ENCODE measurements at regions not wholly inside any gene's neighbourhood (a gene's known extent, or its start where the extent isn't known, plus 50 kb on each side); places are given as distances from the start of the nearest gene placed in this dataset.

GRCh38 chr14:55819610-55820304, 239.8 kb downstream of the KTN1 start:
- peaks cover 0 to 6% of the 10 kb centered on the region in 2 donors for H3K9me3 ChIP-seq
- in situ Hi-C loops (cut with MboI; ENCODE audit: low pct_ligation_motif_present in 1 of 4, low pct_unique_long_range_greater_than_20kb in 1 of 4, low sequenced_read_pairs in 3 of 4) (no loop called here), intact Hi-C loops (cut with DNase I; ENCODE audit: low total_unique reads) (no loop called here)
- H3K4me3 ChIP-seq, result no peak overlapping the region
- H3K36me3 ChIP-seq, result no peaks in the 10 kb centered on the region
- TF ChIP-seq POLR2AphosphoS5 (IDR thresholded peaks at IDR 0.05) (no peak), EP300 (IDR thresholded peaks at IDR 0.05; ENCODE audit: low read depth) (no peak), POLR2A (IDR thresholded peaks at IDR 0.05) (no peak)
- TF ChIP-seq, protein P1, sequence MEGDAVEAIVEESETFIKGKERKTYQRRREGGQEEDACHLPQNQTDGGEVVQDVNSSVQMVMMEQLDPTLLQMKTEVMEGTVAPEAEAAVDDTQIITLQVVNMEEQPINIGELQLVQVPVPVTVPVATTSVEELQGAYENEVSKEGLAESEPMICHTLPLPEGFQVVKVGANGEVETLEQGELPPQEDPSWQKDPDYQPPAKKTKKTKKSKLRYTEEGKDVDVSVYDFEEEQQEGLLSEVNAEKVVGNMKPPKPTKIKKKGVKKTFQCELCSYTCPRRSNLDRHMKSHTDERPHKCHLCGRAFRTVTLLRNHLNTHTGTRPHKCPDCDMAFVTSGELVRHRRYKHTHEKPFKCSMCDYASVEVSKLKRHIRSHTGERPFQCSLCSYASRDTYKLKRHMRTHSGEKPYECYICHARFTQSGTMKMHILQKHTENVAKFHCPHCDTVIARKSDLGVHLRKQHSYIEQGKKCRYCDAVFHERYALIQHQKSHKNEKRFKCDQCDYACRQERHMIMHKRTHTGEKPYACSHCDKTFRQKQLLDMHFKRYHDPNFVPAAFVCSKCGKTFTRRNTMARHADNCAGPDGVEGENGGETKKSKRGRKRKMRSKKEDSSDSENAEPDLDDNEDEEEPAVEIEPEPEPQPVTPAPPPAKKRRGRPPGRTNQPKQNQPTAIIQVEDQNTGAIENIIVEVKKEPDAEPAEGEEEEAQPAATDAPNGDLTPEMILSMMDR (IDR thresholded peaks at IDR 0.05), result no peak
- no peak for DNase-seq
- 61 to 63% methylated on average over 2 to 8 of the region's 8 CpGs for WGBS, 2 donors (ENCODE audit: low coverage in 1 of 2)
- no peaks in the 10 kb centered on the region for H3K4me1 ChIP-seq
- H3K27me3 ChIP-seq, result no peaks in the 10 kb centered on the region
- no peak overlapping the region for H3K27ac ChIP-seq

GRCh38 chr14:55822906-55823305, 242.9 kb downstream of the KTN1 start:
- H3K9me3 ChIP-seq, result peaks cover 0 to 6% of the 10 kb centered on the region in 2 donors
- DNase-seq, result no peak

GRCh38 chr14:55832122-55832911, 252.3 kb downstream of the KTN1 start:
- peak overlapping the region; percentile 58 to 74 (median 68) for H3K27ac ChIP-seq
- peaks cover 0 to 12% (median 5%) of the 10 kb centered on the region in 4 donors for H3K4me1 ChIP-seq
- no peaks in the 10 kb centered on the region for H3K36me3 ChIP-seq
- no peaks in the 10 kb centered on the region for H3K27me3 ChIP-seq
- TF ChIP-seq POLR2A (IDR thresholded peaks at IDR 0.05) (peak; percentile 42), POLR2AphosphoS5 (IDR thresholded peaks at IDR 0.05) (peak in 2 of 3 donors; percentile 50 to 67), EP300 (IDR thresholded peaks at IDR 0.05; ENCODE audit: low read depth) (no peak)
- TF ChIP-seq, protein P1 (IDR thresholded peaks at IDR 0.05), result peak in 2 of 5 experiments; percentile 33 to 58
- no peaks in the 10 kb centered on the region for H3K9me3 ChIP-seq
- in situ Hi-C loops (cut with MboI; ENCODE audit: low pct_ligation_motif_present in 1 of 4, low pct_unique_long_range_greater_than_20kb in 1 of 4, low sequenced_read_pairs in 3 of 4), result no loop called here
- WGBS, 2 donors (ENCODE audit: low coverage in 1 of 2), result 57 to 67% methylated on average over 3 of the region's 3 CpGs
- H3K4me3 ChIP-seq, result no peak overlapping the region
- intact Hi-C loops (cut with DNase I; ENCODE audit: low total_unique reads), result no loop called here
- DNase-seq, result peak; percentile 42

More at GRCh38 chr14:55822906-55823305, 242.9 kb downstream of the KTN1 start:
- TF ChIP-seq POLR2AphosphoS5 (IDR thresholded peaks at IDR 0.05) (no peak), EP300 (IDR thresholded peaks at IDR 0.05; ENCODE audit: low read depth) (no peak), POLR2A (IDR thresholded peaks at IDR 0.05) (no peak)
- TF ChIP-seq, protein P1 (IDR thresholded peaks at IDR 0.05), result no peak
- Histone ChIP-seq H3K4me3 (no peak overlapping the region), H3K27me3 (no peaks in the 10 kb centered on the region), H3K4me1 (no peaks in the 10 kb centered on the region), H3K27ac (no peak overlapping the region), H3K36me3 (no peaks in the 10 kb centered on the region)
- 70 to 88% methylated on average over 2 of the region's 2 CpGs for WGBS, 2 donors (ENCODE audit: low coverage in 1 of 2)
- in situ Hi-C loops (cut with MboI; ENCODE audit: low pct_ligation_motif_present in 1 of 4, low pct_unique_long_range_greater_than_20kb in 1 of 4, low sequenced_read_pairs in 3 of 4) (no loop called here), intact Hi-C loops (cut with DNase I; ENCODE audit: low total_unique reads) (no loop called here)

DNA sequence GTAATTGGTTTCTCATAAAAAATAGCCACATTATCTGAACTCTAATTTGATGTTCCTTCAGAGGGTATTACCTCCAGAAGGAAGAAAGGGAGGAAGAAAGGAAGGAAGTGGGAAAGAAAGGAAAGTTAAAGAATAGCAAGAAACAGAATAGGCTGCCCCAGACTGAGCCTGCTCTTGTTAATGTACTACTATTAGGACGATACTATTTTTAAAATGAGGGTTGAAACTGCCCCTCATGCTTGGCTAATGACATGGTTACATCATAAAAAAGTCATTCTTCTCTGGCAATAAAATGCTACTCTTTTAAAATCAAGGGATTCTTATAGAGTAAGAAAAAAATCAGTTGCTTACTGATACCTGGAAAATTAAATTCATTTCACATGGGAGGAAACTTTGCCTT, 253.0 kb downstream of the KTN1 start:
- H3K4me1 ChIP-seq, result peaks cover 0 to 12% (median 5%) of the 10 kb centered on the region in 4 donors
- H3K9me3 ChIP-seq, result no peaks in the 10 kb centered on the region
- 65 to 78% methylated on average over 1 of the region's 1 CpG for WGBS, 2 donors (ENCODE audit: low coverage in 1 of 2)
- DNase-seq, result no peak
- H3K27me3 ChIP-seq, result no peaks in the 10 kb centered on the region
- no peaks in the 10 kb centered on the region for H3K36me3 ChIP-seq
- intact Hi-C loops (cut with DNase I; ENCODE audit: low total_unique reads) (no loop called here), in situ Hi-C loops (cut with MboI; ENCODE audit: low pct_ligation_motif_present in 1 of 4, low pct_unique_long_range_greater_than_20kb in 1 of 4, low sequenced_read_pairs in 3 of 4) (no loop called here)
- peak overlapping the region in 2 of 4 donors; percentile 72 to 74 for H3K27ac ChIP-seq
- TF ChIP-seq POLR2A (IDR thresholded peaks at IDR 0.05) (no peak), EP300 (IDR thresholded peaks at IDR 0.05; ENCODE audit: low read depth) (no peak), POLR2AphosphoS5 (IDR thresholded peaks at IDR 0.05) (no peak)
- TF ChIP-seq, protein P1 (IDR thresholded peaks at IDR 0.05), result no peak
- no peak overlapping the region for H3K4me3 ChIP-seq
